ENCODE measurements at regions not wholly inside any gene's neighbourhood (a gene's known extent, or its start where the extent isn't known, plus 50 kb on each side); places are given as distances from the start of the nearest gene placed in this dataset.

DNA sequence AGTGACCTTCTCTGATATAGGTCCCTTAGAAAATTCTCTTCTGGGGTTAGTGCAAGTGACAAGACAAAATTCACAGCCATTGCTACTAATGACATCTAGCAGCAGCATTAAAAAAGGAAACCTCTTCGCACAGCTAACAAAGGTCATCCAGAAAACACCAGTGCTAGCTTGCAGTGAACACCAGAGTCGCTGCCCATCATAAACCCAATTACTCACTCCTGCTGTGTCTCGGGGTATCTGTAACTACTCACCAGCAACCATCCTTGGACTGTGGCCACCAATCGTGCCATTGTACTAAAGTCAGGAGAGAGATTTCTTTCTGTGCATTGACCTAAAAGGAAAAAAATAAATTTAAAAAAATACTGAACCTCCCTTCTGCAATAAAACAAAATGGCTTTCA, 1494.7 kb upstream of the CDH8 start:
- Histone ChIP-seq H3K36me3 (no peaks in the 10 kb centered on the region), H3K27me3 (no peaks in the 10 kb centered on the region), H3K9me3 (no peaks in the 10 kb centered on the region), H3K4me1 (no peaks in the 10 kb centered on the region), H3K27ac (no peak overlapping the region), H3K4me3 (no peak overlapping the region)
- no peak for TF ChIP-seq CTCF (IDR thresholded peaks at IDR 0.05)
- no peak for DNase-seq (ENCODE audit: low spot score in 2 of 2)
- intact Hi-C loops (cut with DNase I), result no loop called here

GRCh38 chr16:63530208-63530607, 1494.0 kb upstream of the CDH8 start:
- TF ChIP-seq CTCF (IDR thresholded peaks at IDR 0.05), result no peak
- intact Hi-C loops (cut with DNase I), result no loop called here
- Histone ChIP-seq H3K4me1 (no peaks in the 10 kb centered on the region), H3K4me3 (no peak overlapping the region), H3K27me3 (no peaks in the 10 kb centered on the region), H3K9me3 (no peaks in the 10 kb centered on the region), H3K27ac (no peak overlapping the region), H3K36me3 (no peaks in the 10 kb centered on the region)
- DNase-seq (ENCODE audit: low spot score in 2 of 2), result no peak

GRCh38 chr16:63527404-63527803, 1491.2 kb upstream of the CDH8 start:
- intact Hi-C loops (cut with DNase I), result no loop called here
- no peak for TF ChIP-seq CTCF (IDR thresholded peaks at IDR 0.05)
- Histone ChIP-seq H3K4me1 (no peaks in the 10 kb centered on the region), H3K9me3 (no peaks in the 10 kb centered on the region), H3K36me3 (no peaks in the 10 kb centered on the region), H3K27ac (no peak overlapping the region), H3K27me3 (no peaks in the 10 kb centered on the region), H3K4me3 (no peak overlapping the region)
- no peak for DNase-seq (ENCODE audit: low spot score in 2 of 2)

DNA sequence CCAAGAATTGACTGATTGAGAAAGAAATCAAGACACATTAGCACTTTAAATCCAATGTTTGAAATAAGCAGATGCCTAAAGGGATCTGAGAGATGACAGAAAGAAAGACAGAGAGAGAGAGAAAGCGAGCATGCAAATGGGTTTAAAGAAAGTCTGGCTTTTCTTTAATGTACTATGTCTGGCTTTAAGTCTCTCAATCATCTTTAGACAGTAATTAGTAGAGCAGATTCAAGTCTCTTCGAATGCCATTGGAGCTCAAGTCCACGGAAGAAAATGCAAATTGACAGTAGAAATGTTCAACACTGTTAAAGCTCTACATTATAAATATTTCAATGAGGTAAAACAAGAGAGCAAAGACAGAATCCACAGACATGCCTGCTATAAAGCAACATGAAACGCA, 1480.2 kb upstream of the CDH8 start:
- intact Hi-C loops (cut with DNase I), result no loop called here
- no peak for DNase-seq (ENCODE audit: low spot score in 2 of 2)

DNA sequence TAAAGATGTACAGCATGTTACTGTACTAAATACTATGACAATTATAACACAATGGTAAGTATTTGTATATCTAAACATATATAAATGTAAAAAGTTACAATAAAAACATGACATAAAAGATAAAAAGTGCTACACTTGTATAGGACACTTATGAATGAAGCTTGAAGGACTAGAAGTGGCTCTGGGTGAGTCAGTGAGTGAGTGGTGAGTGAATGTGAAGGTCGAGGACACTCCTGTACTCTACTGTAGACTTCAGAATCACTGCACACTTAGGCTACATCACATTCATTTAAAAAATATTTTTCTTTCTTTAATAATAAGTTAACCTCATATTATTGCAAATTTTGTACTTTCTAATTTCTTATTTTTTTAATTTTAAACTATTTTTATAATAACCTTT, 1476.7 kb upstream of the CDH8 start:
- intact Hi-C loops (cut with DNase I), result no loop called here

More for the DNA sequence above, 1480.2 kb upstream of the CDH8 start:
- H3K4me3 ChIP-seq, result no peak overlapping the region
- no peak overlapping the region for H3K27ac ChIP-seq
- no peak for TF ChIP-seq CTCF (IDR thresholded peaks at IDR 0.05)
- no peaks in the 10 kb centered on the region for H3K36me3 ChIP-seq
- no peaks in the 10 kb centered on the region for H3K9me3 ChIP-seq
- no peaks in the 10 kb centered on the region for H3K4me1 ChIP-seq
- H3K27me3 ChIP-seq, result no peaks in the 10 kb centered on the region

More for the DNA sequence above, 1476.7 kb upstream of the CDH8 start:
- no peak for DNase-seq (ENCODE audit: low spot score in 2 of 2)
- TF ChIP-seq CTCF (IDR thresholded peaks at IDR 0.05), result no peak
- Histone ChIP-seq H3K27ac (no peak overlapping the region), H3K9me3 (no peaks in the 10 kb centered on the region), H3K27me3 (no peaks in the 10 kb centered on the region), H3K4me3 (no peak overlapping the region), H3K36me3 (no peaks in the 10 kb centered on the region), H3K4me1 (no peaks in the 10 kb centered on the region)

Measured in ascending aorta (tissue), 2 donors.